DOHH2 (cell line): ENCODE measurements at regions not wholly inside any gene's neighbourhood (a gene's known extent, or its start where the extent isn't known, plus 50 kb on each side); places are given as distances from the start of the nearest gene placed in this dataset.

Source experiments
- CTCF ChIP-seq: fragments of 200-600 bp; sonication (generic); IDR thresholded peaks from one replicate; pipeline ENCODE4 v1.5.1; 2014; ENCODE audit warnings: antibody characterized with exemption, mild to moderate bottlenecking, low read depth, low read length; ENCODE audit not compliant: poor library complexity, severe bottlenecking
- EZH2phosphoT487 ChIP-seq: fragments of 200-600 bp; sonication (generic); IDR thresholded peaks from 2 replicates; pipeline ENCODE4 v1.6.1; 2017; ENCODE audit warnings: borderline replicate concordance, mild to moderate bottlenecking, antibody characterized with exemption, low read length, moderate library complexity, mixed read lengths

GRCh38 chr2:200749631-200750322 lies 61.9 kb upstream of the BZW1 start:
- TF ChIP-seq CTCF: no peak
- no peak for TF ChIP-seq EZH2phosphoT487
